Astrocyte of the spinal cord (primary cell): ENCODE measurements at regions not wholly inside any gene's neighbourhood (a gene's known extent, or its start where the extent isn't known, plus 50 kb on each side); places are given as distances from the start of the nearest gene placed in this dataset.

ENCODE experiments used
- DNase-seq: peaks from one replicate; pipeline ENCODE4 v3.0.0; 2011; ENCODE audit warnings: low read depth, low spot score
- H3K4me3 ChIP-seq: 2 replicates; pipeline ENCODE4 v1.5.1; 2011; ENCODE audit warnings: low read depth, mild to moderate bottlenecking, low read length, moderate library complexity
- CTCF ChIP-seq: IDR thresholded peaks from 2 replicates; pipeline ENCODE4 v1.5.1; 2012; ENCODE audit warnings: low read depth, mild to moderate bottlenecking, low read length, inconsistent platforms
- in situ Hi-C: cut with HindIII; loops from 2 replicates; pipeline ENCODE4 v1.10.0; 2017; ENCODE audit warnings: low sequenced_read_pairs

GRCh38 chr2:187994464-187995331 lies 297.0 kb upstream of the GULP1 start:
- H3K4me3 ChIP-seq, result no peak overlapping the region
- no peak for DNase-seq
- TF ChIP-seq CTCF, result no peak
- in situ Hi-C loops, result no loop called here

- no peak for TF ChIP-seq CTCF
- DNase-seq, result no peak
- in situ Hi-C loops, result no loop called here
- H3K4me3 ChIP-seq, result no peak overlapping the region
Observed at GRCh38 chr2:187995556-187995955, 296.1 kb upstream of the GULP1 start.

GRCh38 chr2:187996630-187997029 lies 295.0 kb upstream of the GULP1 start:
- H3K4me3 ChIP-seq, result no peak overlapping the region
- no peak for TF ChIP-seq CTCF
- no peak for DNase-seq
- in situ Hi-C loops, result no loop called here

GRCh38 chr2:188000189-188000588 lies 291.5 kb upstream of the GULP1 start:
- no peak for TF ChIP-seq CTCF
- in situ Hi-C loops, result no loop called here
- DNase-seq, result no peak
- H3K4me3 ChIP-seq, result no peak overlapping the region

- DNase-seq, result no peak
- TF ChIP-seq CTCF, result no peak
- in situ Hi-C loops, result no loop called here
- no peak overlapping the region for H3K4me3 ChIP-seq
Observed at GRCh38 chr2:188003800-188004199, 287.9 kb upstream of the GULP1 start.

GRCh38 chr2:188013767-188014166 lies 277.9 kb upstream of the GULP1 start:
- no peak for DNase-seq
- in situ Hi-C loops, result no loop called here
- no peak for TF ChIP-seq CTCF
- no peak overlapping the region for H3K4me3 ChIP-seq
